K562 (cell line): ENCODE measurements at regions not wholly inside any gene's neighbourhood (a gene's known extent, or its start where the extent isn't known, plus 50 kb on each side); places are given as distances from the start of the nearest gene placed in this dataset.
"Not testable (repeated sequence)": the region's sequence is repeated elsewhere in the genome, so short reads cannot be mapped to it uniquely, and the experiment has no call there.

Source experiments
- CBFA2T3 ChIP-seq: fragments of 450-650 bp; IDR thresholded peaks from 2 replicates; pipeline ENCODE4 v1.6.1; 2017
- E2F5 ChIP-seq: sonication (generic); formaldehyde crosslinking; IDR thresholded peaks from 2 replicates; pipeline ENCODE4 v1.8.0; 2022; ENCODE audit warnings: mild to moderate bottlenecking, missing genetic modification reagents
- ETV5 ChIP-seq: sonication (generic); formaldehyde crosslinking; IDR thresholded peaks from 2 replicates; pipeline ENCODE4 v1.4.0; 2020; ENCODE audit warnings: low read depth, mild to moderate bottlenecking, missing genetic modification reagents
- FOXP1 ChIP-seq: sonication (generic); formaldehyde crosslinking; IDR thresholded peaks from 2 replicates; pipeline ENCODE4 v1.8.0; 2022; ENCODE audit warnings: mild to moderate bottlenecking, missing genetic modification reagents
- JUND ChIP-seq, 2 experiments: IDR thresholded peaks; 2 replicates in 1 of 2; 3 replicates in 1 of 2; pipeline ENCODE4 v1.6.1; 2011; ENCODE audit warnings: borderline replicate concordance in 2 of 2, low read depth in 2 of 2, low read length in 2 of 2, improper control_type of control experiment in 1 of 2, missing biosample characterization in 1 of 2, missing genetic modification characterization in 1 of 2, missing genetic modification reagents in 1 of 2
- KDM1A ChIP-seq, 2 experiments: fragments of 450-650 bp; IDR thresholded peaks; 2 replicates each; pipeline ENCODE4 v1.6.1; 2016; ENCODE audit warnings: mild to moderate bottlenecking in 2 of 2
- KDM5B ChIP-seq: fragments of 200-600 bp; sonication (generic); IDR thresholded peaks from 2 replicates; pipeline ENCODE4 v1.6.1; 2012; ENCODE audit warnings: low read depth, mild to moderate bottlenecking, moderate library complexity, low read length, control low read depth, inconsistent platforms; ENCODE audit not compliant: insufficient replicate concordance
- L3MBTL2 ChIP-seq: fragments of 450-650 bp; IDR thresholded peaks from 2 replicates; pipeline ENCODE4 v1.6.1; 2016; ENCODE audit warnings: mild to moderate bottlenecking, moderate library complexity
- MAZ ChIP-seq, 2 experiments: fragments of 450-650 bp in 1 of 2; sonication (generic) in 1 of 2; formaldehyde crosslinking; IDR thresholded peaks in 1 of 2; conservative IDR thresholded peaks in 1 of 2; 2 replicates each; pipeline versions ENCODE4 v1.4.0 to v1.5.0; 2020; ENCODE audit warnings: mild to moderate bottlenecking in 1 of 2, missing genetic modification reagents in 1 of 2
- MNT ChIP-seq, 2 experiments: fragments of 450-650 bp; conservative IDR thresholded peaks; 2 replicates each; pipeline ENCODE4 v1.6.1; 2017; ENCODE audit warnings: mild to moderate bottlenecking in 2 of 2, moderate library complexity in 2 of 2
- NFIC ChIP-seq: fragments of 450-650 bp; IDR thresholded peaks from 2 replicates; pipeline ENCODE4 v1.6.1; 2017; ENCODE audit warnings: mild to moderate bottlenecking, inconsistent platforms
- NR2C1 ChIP-seq, 2 experiments: fragments of 450-650 bp; IDR thresholded peaks; 2 replicates each; pipeline ENCODE4 v1.6.1; 2017; ENCODE audit warnings: mild to moderate bottlenecking in 2 of 2, antibody characterized with exemption in 1 of 2, inconsistent platforms in 1 of 2, missing compliant biosample characterization in 1 of 2, missing genetic modification characterization in 1 of 2
- POLR2A ChIP-seq: fragments of 450-650 bp; conservative IDR thresholded peaks from 2 replicates; pipeline ENCODE4 v1.6.1; 2016
- SP1 ChIP-seq: sonication (generic); formaldehyde crosslinking; IDR thresholded peaks from 2 replicates; pipeline ENCODE4 v1.8.1; 2022; ENCODE audit warnings: mild to moderate bottlenecking, missing genetic modification reagents
- ZEB2 ChIP-seq: fragments of 450-650 bp; IDR thresholded peaks from 2 replicates; pipeline ENCODE4 v1.6.1; 2016
- ZFX ChIP-seq: sonication (generic); formaldehyde crosslinking; IDR thresholded peaks from 2 replicates; pipeline ENCODE4 v1.8.0; 2022; ENCODE audit warnings: mild to moderate bottlenecking, missing genetic modification reagents, moderate library complexity
- ZNF592 ChIP-seq: fragments of 450-650 bp; IDR thresholded peaks from 2 replicates; pipeline ENCODE4 v1.6.1; 2017; ENCODE audit warnings: antibody characterized with exemption, mild to moderate bottlenecking

- TF ChIP-seq E2F5 (CRISPR knock-in tag) (peak; percentile 71; the same call in 1 of the 2 replicates), KDM5B (peak; percentile 57), FOXP1 (CRISPR knock-in tag) (0 out of 2 replicates have a peak, but pooled peaks have one; percentile 43), ZNF592 (peak; percentile 70), POLR2A (peak; percentile 58; the same call in 1 of the 2 replicates), KDM1A (IDR thresholded peaks at IDR 0.05) (peak; percentile 48 to 52; a peak in 3 of 4 replicates), JUND (IDR thresholded peaks at IDR 0.05; ENCODE audit: borderline replicate concordance, low read depth, low read length) (0 out of 2 replicates have a peak, but pooled peaks have one; percentile 4), SP1 (CRISPR knock-in tag) (peak; percentile 88), NR2C1 (IDR thresholded peaks at IDR 0.05) (peak; percentile 48; the same call in 1 of the 2 replicates), ZFX (CRISPR knock-in tag) (peak; percentile 69), MNT (conservative IDR thresholded peaks at IDR 0.05) (peak; percentile 40 to 74; a peak in 3 of 4 replicates), NFIC (peak; percentile 28), CBFA2T3 (peak; percentile 55), ZEB2 (peak; percentile 26; the same call in 1 of the 2 replicates), ETV5 (CRISPR knock-in tag) (peak; percentile 53; the same call in 1 of the 2 replicates), L3MBTL2 (peak; percentile 29; the same call in 1 of the 2 replicates), MAZ (CRISPR knock-in tag; conservative IDR thresholded peaks at IDR 0.05 in 1 of 2, IDR thresholded peaks at IDR 0.05 in 1 of 2) (peak in 1 of 2 experiments; percentile 62; a peak in 2 of 4 replicates)
- TF ChIP-seq JUND (tag; IDR thresholded peaks at IDR 0.05; ENCODE audit: borderline replicate concordance, low read depth, low read length); NR2C1 (tag; IDR thresholded peaks at IDR 0.05): not testable (repeated sequence)
Observed at GRCh38 chr5:119299615-119300310, 56.1 kb upstream of the TNFAIP8 start (continued).
